D341Med (cell line): ENCODE measurements at regions not wholly inside any gene's neighbourhood (a gene's known extent, or its start where the extent isn't known, plus 50 kb on each side); places are given as distances from the start of the nearest gene placed in this dataset.

ENCODE experiments used
- DNase-seq: peaks from one replicate; pipeline ENCODE4 v3.0.0; 2012; ENCODE audit warnings: low spot score

GRCh38 chr13:90742381-90742780, 605.1 kb upstream of the MIR17HG start:
- no peak for DNase-seq

- no peak for DNase-seq
These were observed 601.3 kb upstream of the MIR17HG start for GRCh38 chr13:90746230-90746629.

- DNase-seq, result no peak
These were observed 597.5 kb upstream of the MIR17HG start for GRCh38 chr13:90750021-90750420.

GRCh38 chr13:90751026-90751425, 596.5 kb upstream of the MIR17HG start:
- DNase-seq, result no peak

- no peak for DNase-seq
These were observed 595.4 kb upstream of the MIR17HG start for GRCh38 chr13:90752070-90752469.

GRCh38 chr13:90757127-90757680, 590.3 kb upstream of the MIR17HG start:
- DNase-seq, result no peak

- no peak for DNase-seq
These were observed 586.8 kb upstream of the MIR17HG start for GRCh38 chr13:90760639-90761038.

GRCh38 chr13:90763476-90764150, 583.9 kb upstream of the MIR17HG start:
- no peak for DNase-seq

GRCh38 chr13:90766386-90766902, 581.0 kb upstream of the MIR17HG start:
- no peak for DNase-seq

- DNase-seq, result no peak
These were observed 579.4 kb upstream of the MIR17HG start for GRCh38 chr13:90768116-90768515.

- DNase-seq, result no peak
These were observed 578.1 kb upstream of the MIR17HG start for GRCh38 chr13:90769387-90769786.

GRCh38 chr13:90770334-90770733, 577.2 kb upstream of the MIR17HG start:
- DNase-seq, result no peak

GRCh38 chr13:90773681-90774080, 573.8 kb upstream of the MIR17HG start:
- DNase-seq, result no peak

- no peak for DNase-seq
These were observed 571.3 kb upstream of the MIR17HG start for GRCh38 chr13:90776051-90776748.

- DNase-seq, result no peak
These were observed 564.2 kb upstream of the MIR17HG start for GRCh38 chr13:90783273-90783672.

- no peak for DNase-seq
These were observed 560.5 kb upstream of the MIR17HG start for GRCh38 chr13:90787007-90787406.

GRCh38 chr13:90792335-90792734, 555.2 kb upstream of the MIR17HG start:
- no peak for DNase-seq

- DNase-seq, result no peak
These were observed 554.1 kb upstream of the MIR17HG start for GRCh38 chr13:90793261-90793820.

GRCh38 chr13:90796474-90796873, 551.0 kb upstream of the MIR17HG start:
- no peak for DNase-seq

GRCh38 chr13:90797335-90797734, 550.2 kb upstream of the MIR17HG start:
- DNase-seq, result no peak

- no peak for DNase-seq
These were observed 549.1 kb upstream of the MIR17HG start for GRCh38 chr13:90798381-90798780.

GRCh38 chr13:90800082-90800746, 547.3 kb upstream of the MIR17HG start:
- no peak for DNase-seq
